GM12864 (cell line): ENCODE measurements at regions not wholly inside any gene's neighbourhood (a gene's known extent, or its start where the extent isn't known, plus 50 kb on each side); places are given as distances from the start of the nearest gene placed in this dataset.

ENCODE experiments used
- DNase-seq: peaks from one replicate; pipeline ENCODE4 v3.0.0-alpha.2; 2011; ENCODE audit warnings: low read depth
- H3K4me3 ChIP-seq: 2 replicates; pipeline ENCODE4 v1.5.1; 2011; ENCODE audit warnings: mild to moderate bottlenecking, low read depth, low read length, control low read depth
- TF ChIP-seq, protein P1 (sequence below): IDR thresholded peaks from 2 replicates; pipeline ENCODE4 v1.5.1; 2011; ENCODE audit warnings: low read depth, mild to moderate bottlenecking, moderate library complexity, low read length, control low read depth, inconsistent platforms; ENCODE audit errors: missing control alignments

DNA sequence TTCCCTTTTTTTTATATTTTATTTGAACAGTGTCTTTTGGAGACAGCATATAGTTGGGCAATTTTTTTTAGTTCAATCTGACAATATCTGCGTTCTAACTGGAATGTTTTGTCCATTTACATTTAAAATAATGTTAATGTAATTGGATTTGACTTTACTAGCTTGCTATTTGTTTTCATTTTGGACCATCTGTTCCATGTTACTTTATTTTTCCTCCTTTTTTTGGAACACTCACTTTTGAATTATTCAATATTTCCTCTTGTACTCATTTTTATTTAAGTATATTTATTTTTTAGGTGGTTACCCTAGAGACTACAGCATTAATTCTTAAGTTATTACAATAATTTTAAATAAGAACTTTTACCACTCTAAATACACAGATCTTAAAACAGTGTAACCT lies 62.8 kb upstream of the C1orf87 start:
- no peak for DNase-seq
- H3K4me3 ChIP-seq = no peak overlapping the region
- TF ChIP-seq, protein P1, sequence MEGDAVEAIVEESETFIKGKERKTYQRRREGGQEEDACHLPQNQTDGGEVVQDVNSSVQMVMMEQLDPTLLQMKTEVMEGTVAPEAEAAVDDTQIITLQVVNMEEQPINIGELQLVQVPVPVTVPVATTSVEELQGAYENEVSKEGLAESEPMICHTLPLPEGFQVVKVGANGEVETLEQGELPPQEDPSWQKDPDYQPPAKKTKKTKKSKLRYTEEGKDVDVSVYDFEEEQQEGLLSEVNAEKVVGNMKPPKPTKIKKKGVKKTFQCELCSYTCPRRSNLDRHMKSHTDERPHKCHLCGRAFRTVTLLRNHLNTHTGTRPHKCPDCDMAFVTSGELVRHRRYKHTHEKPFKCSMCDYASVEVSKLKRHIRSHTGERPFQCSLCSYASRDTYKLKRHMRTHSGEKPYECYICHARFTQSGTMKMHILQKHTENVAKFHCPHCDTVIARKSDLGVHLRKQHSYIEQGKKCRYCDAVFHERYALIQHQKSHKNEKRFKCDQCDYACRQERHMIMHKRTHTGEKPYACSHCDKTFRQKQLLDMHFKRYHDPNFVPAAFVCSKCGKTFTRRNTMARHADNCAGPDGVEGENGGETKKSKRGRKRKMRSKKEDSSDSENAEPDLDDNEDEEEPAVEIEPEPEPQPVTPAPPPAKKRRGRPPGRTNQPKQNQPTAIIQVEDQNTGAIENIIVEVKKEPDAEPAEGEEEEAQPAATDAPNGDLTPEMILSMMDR = no peak

GRCh38 chr1:60134716-60135115 lies 61.1 kb upstream of the C1orf87 start:
- DNase-seq = no peak
- TF ChIP-seq, protein P1 = no peak
- H3K4me3 ChIP-seq = no peak overlapping the region

DNA sequence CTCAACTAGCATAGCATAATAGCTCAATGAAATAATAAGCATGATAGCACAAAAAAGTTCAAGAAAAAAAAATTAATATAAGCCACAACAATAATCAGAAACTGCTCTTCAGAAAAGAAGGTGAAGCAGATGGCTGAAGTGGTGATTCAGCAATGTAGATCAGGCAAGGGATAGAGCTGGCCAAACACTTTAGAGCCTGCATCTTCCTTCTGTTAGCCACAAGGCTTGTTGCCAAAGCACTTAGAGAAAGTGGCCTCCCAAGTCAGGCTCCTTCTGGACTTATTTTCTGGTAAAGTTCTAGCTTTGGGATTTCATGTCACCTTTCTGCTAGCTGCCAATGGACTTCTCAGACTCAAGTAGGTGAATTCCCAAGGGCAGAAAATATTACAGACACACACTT lies 60.3 kb upstream of the C1orf87 start:
- no peak overlapping the region for H3K4me3 ChIP-seq
- no peak for DNase-seq
- TF ChIP-seq, protein P1 = no peak

DNA sequence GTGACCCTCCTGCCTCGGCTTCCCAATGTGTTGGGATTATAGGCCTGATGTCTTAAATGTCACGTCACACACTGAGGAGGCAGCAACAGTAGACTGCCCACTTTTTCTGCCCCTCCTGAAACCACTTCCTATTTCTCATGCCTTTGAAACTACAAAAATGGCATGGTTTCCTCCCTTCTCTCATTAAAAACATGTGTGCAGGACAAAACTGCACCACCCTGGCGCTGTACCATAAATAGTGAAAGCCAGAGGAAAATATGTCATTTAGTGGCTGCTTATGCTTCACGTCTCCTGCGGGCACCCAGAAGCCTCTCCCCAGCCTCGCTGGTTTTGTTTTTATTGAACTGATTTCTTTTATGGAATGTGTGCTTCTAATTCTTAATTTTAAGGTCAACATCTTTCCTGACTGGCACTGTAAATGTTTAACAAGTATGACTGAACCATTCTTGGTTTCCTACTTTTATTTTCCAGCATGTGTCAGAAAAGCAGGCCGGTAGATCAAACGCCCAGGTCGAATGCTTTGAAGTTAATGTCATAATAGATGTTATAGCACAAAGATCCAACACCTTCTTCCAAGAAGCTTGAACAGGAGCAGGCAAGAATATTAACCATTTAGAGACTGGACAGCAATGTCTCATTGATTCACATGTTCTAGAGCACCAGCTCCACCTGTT lies 59.6 kb upstream of the C1orf87 start:
- TF ChIP-seq, protein P1 = no peak

DNA sequence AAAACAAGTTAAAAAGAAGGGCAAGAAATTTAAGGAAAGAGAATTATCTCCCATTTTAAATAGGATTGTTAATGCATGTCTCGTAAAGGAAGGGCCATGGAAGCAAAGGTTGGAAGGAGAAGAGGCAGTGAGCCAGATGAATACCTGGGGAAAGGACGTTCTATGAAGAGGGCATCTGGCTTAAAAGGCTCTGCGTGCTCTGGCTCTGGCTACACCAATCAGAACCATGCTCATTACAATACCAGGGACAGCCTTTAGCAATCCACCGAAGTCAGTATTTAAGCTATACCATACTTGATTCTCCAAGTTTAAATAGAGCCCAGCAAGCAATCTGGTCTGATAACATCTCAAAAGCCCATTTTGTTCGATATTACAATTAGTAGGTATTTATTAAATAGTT lies 58.5 kb upstream of the C1orf87 start:
- TF ChIP-seq, protein P1 = no peak
- DNase-seq = no peak
- H3K4me3 ChIP-seq = no peak overlapping the region

More for the DNA sequence above, 59.6 kb upstream of the C1orf87 start:
- no peak overlapping the region for H3K4me3 ChIP-seq
- DNase-seq = no peak

GRCh38 chr1:60130703-60131102 lies 57.1 kb upstream of the C1orf87 start:
- no peak overlapping the region for H3K4me3 ChIP-seq
- no peak for DNase-seq
- TF ChIP-seq, protein P1 = no peak

- TF ChIP-seq, protein P1 = no peak
- no peak for DNase-seq
- H3K4me3 ChIP-seq = no peak overlapping the region
These were observed 56.3 kb upstream of the C1orf87 start for GRCh38 chr1:60129911-60130310.
